Osteocyte (in vitro differentiated cells): ENCODE measurements at regions not wholly inside any gene's neighbourhood (a gene's known extent, or its start where the extent isn't known, plus 50 kb on each side); places are given as distances from the start of the nearest gene placed in this dataset.
"Not testable (repeated sequence)": the region's sequence is repeated elsewhere in the genome, so short reads cannot be mapped to it uniquely, and the experiment has no call there.

Source experiments
- DNase-seq: peaks from one replicate; pipeline ENCODE4 v3.0.0; 2021; ENCODE audit warnings: mixed read lengths; ENCODE audit not compliant: unreplicated experiment; ENCODE audit errors: extremely low spot score
- H3K27ac Mint-ChIP-seq: one replicate; pipeline ENCODE4 v1.8.0; 2021; ENCODE audit warnings: mild to moderate bottlenecking, mixed read lengths; ENCODE audit not compliant: unreplicated experiment
- H3K27me3 Mint-ChIP-seq: one replicate; pipeline ENCODE4 v1.8.0; 2021; ENCODE audit warnings: mixed read lengths; ENCODE audit not compliant: unreplicated experiment
- H3K36me3 Mint-ChIP-seq: one replicate; pipeline ENCODE4 v1.8.0; 2021; ENCODE audit warnings: mixed read lengths; ENCODE audit not compliant: unreplicated experiment
- H3K4me1 Mint-ChIP-seq: one replicate; pipeline ENCODE4 v1.8.0; 2021; ENCODE audit warnings: mixed read lengths; ENCODE audit not compliant: unreplicated experiment
- H3K4me3 Mint-ChIP-seq: one replicate; pipeline ENCODE4 v1.8.0; 2021; ENCODE audit warnings: mild to moderate bottlenecking, moderate library complexity, mixed read lengths; ENCODE audit not compliant: unreplicated experiment
- H3K9me3 Mint-ChIP-seq: one replicate; pipeline ENCODE4 v1.8.0; 2021; ENCODE audit warnings: mixed read lengths; ENCODE audit not compliant: unreplicated experiment
- CTCF ChIP-seq: fragments of 200-600 bp; sonication (generic); IDR thresholded peaks from 2 replicates; pipeline ENCODE4 v1.5.0; 2021; ENCODE audit warnings: antibody characterized with exemption, mild to moderate bottlenecking, moderate library complexity

GRCh38 chr7:81066797-81067196 is 147.9 kb upstream of the SEMA3C start:
- Mint-ChIP-seq H3K9me3 (no peaks in the 10 kb centered on the region), H3K27ac (no peak overlapping the region), H3K36me3 (no peaks in the 10 kb centered on the region), H3K4me1 (no peaks in the 10 kb centered on the region), H3K27me3 (no peaks in the 10 kb centered on the region), H3K4me3 (no peak overlapping the region)
- no peak for DNase-seq
- no peak for TF ChIP-seq CTCF

GRCh38 chr7:81064426-81064825 is 145.6 kb upstream of the SEMA3C start:
- no peak overlapping the region for H3K27ac Mint-ChIP-seq
- H3K36me3 Mint-ChIP-seq, result no peaks in the 10 kb centered on the region
- H3K27me3 Mint-ChIP-seq, result no peaks in the 10 kb centered on the region
- H3K4me1 Mint-ChIP-seq, result no peaks in the 10 kb centered on the region
- TF ChIP-seq CTCF, result no peak
- DNase-seq, result no peak
- H3K4me3 Mint-ChIP-seq, result no peak overlapping the region
- no peaks in the 10 kb centered on the region for H3K9me3 Mint-ChIP-seq

- no peaks in the 10 kb centered on the region for H3K36me3 Mint-ChIP-seq
- no peak overlapping the region for H3K4me3 Mint-ChIP-seq
- H3K4me1 Mint-ChIP-seq, result no peaks in the 10 kb centered on the region
- DNase-seq, result no peak
- no peaks in the 10 kb centered on the region for H3K9me3 Mint-ChIP-seq
- H3K27me3 Mint-ChIP-seq, result no peaks in the 10 kb centered on the region
- TF ChIP-seq CTCF, result no peak
- no peak overlapping the region for H3K27ac Mint-ChIP-seq
Observed at GRCh38 chr7:81062755-81063154, 143.9 kb upstream of the SEMA3C start.

GRCh38 chr7:81057469-81057868 is 138.6 kb upstream of the SEMA3C start:
- not testable (repeated sequence) for DNase-seq, H3K4me3 Mint-ChIP-seq, H3K27me3 Mint-ChIP-seq, H3K27ac Mint-ChIP-seq, H3K9me3 Mint-ChIP-seq, H3K36me3 Mint-ChIP-seq, H3K4me1 Mint-ChIP-seq

GRCh38 chr7:81053623-81054022 is 134.8 kb upstream of the SEMA3C start:
- Mint-ChIP-seq H3K27ac (no peak overlapping the region), H3K9me3 (peaks cover 8% of the 10 kb centered on the region), H3K4me1 (peaks cover 18% of the 10 kb centered on the region), H3K27me3 (no peaks in the 10 kb centered on the region), H3K36me3 (peaks cover 2% of the 10 kb centered on the region), H3K4me3 (no peak overlapping the region)
- DNase-seq, result no peak
- no peak for TF ChIP-seq CTCF

GRCh38 chr7:81051811-81052413 is 133.1 kb upstream of the SEMA3C start:
- no peak for DNase-seq
- Mint-ChIP-seq H3K4me3 (no peak overlapping the region), H3K9me3 (peaks cover 14% of the 10 kb centered on the region), H3K27ac (no peak overlapping the region), H3K36me3 (peaks cover 3% of the 10 kb centered on the region), H3K27me3 (no peaks in the 10 kb centered on the region), H3K4me1 (peaks cover 18% of the 10 kb centered on the region)
- no peak for TF ChIP-seq CTCF
